ENCODE measurements at regions not wholly inside any gene's neighbourhood (a gene's known extent, or its start where the extent isn't known, plus 50 kb on each side); places are given as distances from the start of the nearest gene placed in this dataset.
"Not testable (repeated sequence)": the region's sequence is repeated elsewhere in the genome, so short reads cannot be mapped to it uniquely, and the experiment has no call there.

DNA sequence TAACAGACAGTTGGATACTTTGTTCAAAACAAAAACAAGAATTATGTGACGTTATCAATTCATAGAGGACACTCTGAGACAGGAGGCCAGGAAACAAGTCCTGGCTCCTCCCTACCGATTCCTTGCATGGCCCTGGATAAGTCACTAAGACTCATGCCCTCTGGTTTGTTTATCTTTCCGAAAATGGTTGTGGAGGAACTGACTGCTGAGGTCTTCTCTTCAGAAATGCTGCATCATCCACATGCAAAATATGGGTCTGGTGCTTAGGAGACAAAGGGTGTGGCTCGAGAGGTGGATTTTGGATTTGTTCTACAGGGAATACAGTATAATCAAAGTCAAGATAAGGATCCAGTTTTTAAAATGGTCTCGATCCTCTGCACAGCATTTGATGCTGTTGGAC, 130.9 kb downstream of the RELL1 start:
- POLR2A ChIA-PET = no interaction called here
- Histone ChIP-seq H3K36me3 (ENCODE audit: control insufficient read depth, insufficient read depth, low read length) (no peaks in the 10 kb centered on the region), H3K4me3 (ENCODE audit: low read depth, low read length) (no peak overlapping the region), H3K27me3 (ENCODE audit: control insufficient read depth, insufficient read depth, low read length) (no peaks in the 10 kb centered on the region)
- TF ChIP-seq, protein P1, sequence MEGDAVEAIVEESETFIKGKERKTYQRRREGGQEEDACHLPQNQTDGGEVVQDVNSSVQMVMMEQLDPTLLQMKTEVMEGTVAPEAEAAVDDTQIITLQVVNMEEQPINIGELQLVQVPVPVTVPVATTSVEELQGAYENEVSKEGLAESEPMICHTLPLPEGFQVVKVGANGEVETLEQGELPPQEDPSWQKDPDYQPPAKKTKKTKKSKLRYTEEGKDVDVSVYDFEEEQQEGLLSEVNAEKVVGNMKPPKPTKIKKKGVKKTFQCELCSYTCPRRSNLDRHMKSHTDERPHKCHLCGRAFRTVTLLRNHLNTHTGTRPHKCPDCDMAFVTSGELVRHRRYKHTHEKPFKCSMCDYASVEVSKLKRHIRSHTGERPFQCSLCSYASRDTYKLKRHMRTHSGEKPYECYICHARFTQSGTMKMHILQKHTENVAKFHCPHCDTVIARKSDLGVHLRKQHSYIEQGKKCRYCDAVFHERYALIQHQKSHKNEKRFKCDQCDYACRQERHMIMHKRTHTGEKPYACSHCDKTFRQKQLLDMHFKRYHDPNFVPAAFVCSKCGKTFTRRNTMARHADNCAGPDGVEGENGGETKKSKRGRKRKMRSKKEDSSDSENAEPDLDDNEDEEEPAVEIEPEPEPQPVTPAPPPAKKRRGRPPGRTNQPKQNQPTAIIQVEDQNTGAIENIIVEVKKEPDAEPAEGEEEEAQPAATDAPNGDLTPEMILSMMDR (IDR thresholded peaks at IDR 0.05; ENCODE audit: insufficient read depth, low read depth, low read length) = no peak
- CTCF ChIA-PET = interaction anchor here (1.1 to 1.6 kb wide), 3 partner anchors 11 to 47 kb away, joined by 3 to 7 read pairs (median 4); no protein-coding TSS in a partner anchor
- DNase-seq (ENCODE audit: low read depth) = no peak

DNA sequence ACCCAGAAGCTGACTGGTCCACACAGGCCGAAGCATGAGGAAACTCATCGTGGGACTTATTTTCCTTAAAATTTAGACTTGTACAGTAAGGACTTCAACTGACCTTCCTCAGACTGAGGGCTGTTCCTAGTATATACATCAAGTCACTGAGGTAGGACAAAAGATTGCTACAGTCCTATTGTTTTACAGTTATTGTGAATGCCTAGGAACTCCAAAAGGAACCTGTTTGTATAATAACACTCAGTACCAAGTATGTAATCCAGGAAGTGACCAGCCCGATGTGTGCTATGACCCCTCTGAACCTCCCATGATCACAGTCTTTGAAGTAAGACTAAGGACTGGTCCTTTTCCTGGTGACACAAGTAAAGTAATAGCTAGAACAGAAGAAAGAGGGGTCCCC, 136.3 kb downstream of the RELL1 start:
- H3K4me3 ChIP-seq (ENCODE audit: low read depth, low read length); H3K27me3 ChIP-seq (ENCODE audit: control insufficient read depth, insufficient read depth, low read length); H3K36me3 ChIP-seq (ENCODE audit: control insufficient read depth, insufficient read depth, low read length); POLR2A ChIA-PET; DNase-seq (ENCODE audit: low read depth): not testable (repeated sequence)
- CTCF ChIA-PET = interaction anchor here (0.8 kb wide), 1 partner anchor 74 kb away, joined by 4 read pairs; no protein-coding TSS in a partner anchor

DNA sequence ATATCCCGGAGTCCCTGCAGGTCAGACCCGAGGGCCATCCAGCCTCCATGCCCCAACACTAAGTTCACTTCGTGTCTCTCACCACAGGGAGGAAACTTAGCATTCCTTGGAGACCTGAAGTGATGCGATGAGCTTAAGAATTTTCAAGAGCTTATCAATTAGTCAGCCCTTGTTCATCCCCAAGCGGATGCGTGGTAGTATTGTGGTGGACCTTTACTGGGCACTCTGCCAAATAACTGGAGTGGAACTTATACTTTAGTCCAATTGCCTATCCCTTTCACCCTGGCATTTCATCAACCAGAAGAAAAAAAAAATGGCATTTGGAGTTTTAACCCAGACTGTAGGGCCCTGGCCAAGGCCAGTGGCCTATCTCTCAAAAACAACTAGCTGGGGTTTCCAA, 137.1 kb downstream of the RELL1 start:
- POLR2A ChIA-PET = no interaction called here
- Histone ChIP-seq H3K27me3 (ENCODE audit: control insufficient read depth, insufficient read depth, low read length) (no peaks in the 10 kb centered on the region), H3K36me3 (ENCODE audit: control insufficient read depth, insufficient read depth, low read length) (no peaks in the 10 kb centered on the region), H3K4me3 (ENCODE audit: low read depth, low read length) (no peak overlapping the region)
- CTCF ChIA-PET = interaction anchor here (0.8 kb wide), 1 partner anchor 73 kb away, joined by 4 read pairs; no protein-coding TSS in a partner anchor
- TF ChIP-seq, protein P1 (IDR thresholded peaks at IDR 0.05; ENCODE audit: insufficient read depth, low read depth, low read length) = no peak
- no peak for DNase-seq (ENCODE audit: low read depth)

DNA sequence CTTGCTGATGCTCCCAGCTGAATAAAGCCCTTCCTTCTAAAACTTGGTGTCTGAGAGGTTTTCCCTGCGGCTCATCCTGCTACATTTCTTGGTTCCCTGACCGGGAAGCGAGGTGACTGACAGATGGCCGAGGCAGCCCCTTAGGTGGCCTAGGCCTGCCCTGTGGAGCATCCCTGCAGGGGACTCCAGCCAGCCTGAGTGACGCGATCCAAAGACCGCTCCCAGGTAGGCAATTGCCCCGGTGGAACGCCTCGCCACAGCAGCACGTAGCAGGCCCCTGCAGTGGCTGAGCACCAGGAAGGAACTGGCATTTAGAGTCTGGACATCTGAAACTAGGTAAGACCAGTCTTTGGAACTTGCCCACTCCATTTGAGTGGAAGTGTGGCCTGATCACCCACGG, 139.6 kb downstream of the RELL1 start:
- H3K27me3 ChIP-seq (ENCODE audit: control insufficient read depth, insufficient read depth, low read length) = no peaks in the 10 kb centered on the region
- POLR2A ChIA-PET = no interaction called here

GRCh38 chr4:37542706-37543105, 143.5 kb downstream of the RELL1 start:
- ChIA-PET POLR2A (no interaction called here), CTCF (no interaction called here)
- Histone ChIP-seq H3K4me3 (ENCODE audit: low read depth, low read length) (no peak overlapping the region), H3K27me3 (ENCODE audit: control insufficient read depth, insufficient read depth, low read length) (no peaks in the 10 kb centered on the region), H3K36me3 (ENCODE audit: control insufficient read depth, insufficient read depth, low read length) (no peaks in the 10 kb centered on the region)
- DNase-seq (ENCODE audit: low read depth) = no peak
- TF ChIP-seq, protein P1 (IDR thresholded peaks at IDR 0.05; ENCODE audit: insufficient read depth, low read depth, low read length) = no peak

More for the DNA sequence above, 139.6 kb downstream of the RELL1 start:
- DNase-seq (ENCODE audit: low read depth) = no peak
- TF ChIP-seq, protein P1 (IDR thresholded peaks at IDR 0.05; ENCODE audit: insufficient read depth, low read depth, low read length) = no peak
- Histone ChIP-seq H3K36me3 (ENCODE audit: control insufficient read depth, insufficient read depth, low read length) (no peaks in the 10 kb centered on the region), H3K4me3 (ENCODE audit: low read depth, low read length) (no peak overlapping the region)
- CTCF ChIA-PET = no interaction called here

DNA sequence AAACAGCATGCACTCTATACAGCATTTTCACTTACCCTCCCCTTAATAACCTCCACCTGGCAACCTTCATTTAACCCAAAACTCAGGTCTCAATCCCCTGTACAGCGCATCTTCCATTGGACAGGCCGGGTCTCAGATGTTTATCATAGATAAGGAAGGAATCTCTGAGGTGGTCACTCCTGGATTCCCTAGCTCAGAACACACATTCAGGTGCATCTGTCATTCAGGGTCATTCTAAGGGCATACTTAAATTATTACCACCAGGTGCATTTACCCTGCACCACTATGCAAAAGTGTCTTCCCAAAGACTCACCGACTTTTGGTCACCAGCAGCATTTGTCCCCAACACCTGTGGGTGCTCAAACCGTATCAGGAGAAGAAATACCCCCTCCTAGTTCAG, 144.2 kb downstream of the RELL1 start:
- Histone ChIP-seq H3K27me3 (ENCODE audit: control insufficient read depth, insufficient read depth, low read length) (no peaks in the 10 kb centered on the region), H3K36me3 (ENCODE audit: control insufficient read depth, insufficient read depth, low read length) (no peaks in the 10 kb centered on the region), H3K4me3 (ENCODE audit: low read depth, low read length) (no peak overlapping the region)
- no peak for DNase-seq (ENCODE audit: low read depth)
- TF ChIP-seq, protein P1 (IDR thresholded peaks at IDR 0.05; ENCODE audit: insufficient read depth, low read depth, low read length) = no peak
- POLR2A ChIA-PET = no interaction called here
- CTCF ChIA-PET = no interaction called here
